ENCODE measurements at regions not wholly inside any gene's neighbourhood (a gene's known extent, or its start where the extent isn't known, plus 50 kb on each side); places are given as distances from the start of the nearest gene placed in this dataset.

DNA sequence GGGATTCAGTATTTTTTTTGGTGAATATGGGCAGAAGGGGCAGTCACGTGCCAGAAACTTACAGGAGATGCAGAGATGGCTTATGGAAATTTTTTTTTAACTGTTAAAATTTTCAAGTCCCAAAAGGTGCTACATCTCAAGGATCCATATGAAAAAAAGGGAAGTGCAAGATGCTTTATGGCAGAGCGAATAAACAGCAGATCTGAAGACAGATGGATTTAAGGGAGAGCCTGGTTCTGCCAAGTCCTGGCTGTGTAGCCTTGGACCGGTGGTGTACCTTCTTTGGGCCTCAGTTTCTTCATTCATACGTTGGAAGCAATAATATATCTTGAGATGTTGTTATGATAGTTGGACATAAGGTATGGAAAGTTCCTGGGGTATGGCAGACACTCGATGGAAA is 91.5 kb upstream of the ARRDC4 start:
- TF ChIP-seq, protein P1, sequence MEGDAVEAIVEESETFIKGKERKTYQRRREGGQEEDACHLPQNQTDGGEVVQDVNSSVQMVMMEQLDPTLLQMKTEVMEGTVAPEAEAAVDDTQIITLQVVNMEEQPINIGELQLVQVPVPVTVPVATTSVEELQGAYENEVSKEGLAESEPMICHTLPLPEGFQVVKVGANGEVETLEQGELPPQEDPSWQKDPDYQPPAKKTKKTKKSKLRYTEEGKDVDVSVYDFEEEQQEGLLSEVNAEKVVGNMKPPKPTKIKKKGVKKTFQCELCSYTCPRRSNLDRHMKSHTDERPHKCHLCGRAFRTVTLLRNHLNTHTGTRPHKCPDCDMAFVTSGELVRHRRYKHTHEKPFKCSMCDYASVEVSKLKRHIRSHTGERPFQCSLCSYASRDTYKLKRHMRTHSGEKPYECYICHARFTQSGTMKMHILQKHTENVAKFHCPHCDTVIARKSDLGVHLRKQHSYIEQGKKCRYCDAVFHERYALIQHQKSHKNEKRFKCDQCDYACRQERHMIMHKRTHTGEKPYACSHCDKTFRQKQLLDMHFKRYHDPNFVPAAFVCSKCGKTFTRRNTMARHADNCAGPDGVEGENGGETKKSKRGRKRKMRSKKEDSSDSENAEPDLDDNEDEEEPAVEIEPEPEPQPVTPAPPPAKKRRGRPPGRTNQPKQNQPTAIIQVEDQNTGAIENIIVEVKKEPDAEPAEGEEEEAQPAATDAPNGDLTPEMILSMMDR (IDR thresholded peaks at IDR 0.05; ENCODE audit: borderline replicate concordance, extremely low read depth, low read length, poor library complexity, severe bottlenecking): no peak
- no peak for TF ChIP-seq EZH2 (IDR thresholded peaks at IDR 0.05; ENCODE audit: borderline replicate concordance, low read depth, low read length, severe bottlenecking)
